Panc1 (cell line): ENCODE measurements at regions not wholly inside any gene's neighbourhood (a gene's known extent, or its start where the extent isn't known, plus 50 kb on each side); places are given as distances from the start of the nearest gene placed in this dataset.

Experiments
- CTCF ChIP-seq: fragments of 450-650 bp; IDR thresholded peaks from 2 replicates; pipeline ENCODE4 v1.5.1; 2017; ENCODE audit warnings: mild to moderate bottlenecking
- POLR2AphosphoS5 ChIP-seq: IDR thresholded peaks from 2 replicates; pipeline ENCODE4 v1.6.1; 2012; ENCODE audit warnings: mild to moderate bottlenecking, low read depth, low read length, moderate library complexity

GRCh38 chr6:170047823-170048222, 243.1 kb downstream of the DLL1 start:
- TF ChIP-seq CTCF, result no peak
- no peak for TF ChIP-seq POLR2AphosphoS5
